ENCODE measurements at regions not wholly inside any gene's neighbourhood (a gene's known extent, or its start where the extent isn't known, plus 50 kb on each side); places are given as distances from the start of the nearest gene placed in this dataset.

DNA sequence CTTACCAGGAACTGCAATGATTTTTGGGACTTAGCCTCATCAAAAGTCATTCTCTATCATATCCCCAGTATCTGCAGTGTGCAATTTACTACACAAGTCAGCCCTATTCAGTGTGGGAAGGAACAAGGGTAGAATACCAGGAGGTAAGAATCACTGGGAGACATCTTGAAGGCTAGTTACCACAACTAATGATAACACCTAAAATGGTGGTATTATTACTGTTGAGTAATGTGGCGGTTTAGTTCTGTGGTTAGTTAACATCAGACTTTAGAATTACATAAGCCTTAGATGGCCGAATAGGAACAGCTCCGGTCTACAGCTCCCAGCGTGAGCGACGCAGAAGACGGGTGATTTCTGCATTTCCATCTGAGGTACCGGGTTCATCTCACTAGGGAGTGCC is 567.9 kb upstream of the CDH11 start:
- DNase-seq (no peak), ATAC-seq (ENCODE audit: low FRiP score) (no peak)
- 97 to 98% methylated on average over 7 to 8 of the region's 8 CpGs for WGBS, 2 donors
- peaks cover 0 to 2% of the 10 kb centered on the region in 2 donors for H3K27me3 ChIP-seq (ENCODE audit: control insufficient read depth in 1 of 2, insufficient read depth in 2 of 2, low read length in 1 of 2)
- intact Hi-C loops (cut with DNase I): no loop called here
- peaks cover 2% of the 10 kb centered on the region for H3K9me3 ChIP-seq (ENCODE audit: control insufficient read depth, low read length)
- no peak overlapping the region for H3K4me3 ChIP-seq (ENCODE audit: low read length in 2 of 2)
- H3K27ac ChIP-seq (ENCODE audit: low read depth in 1 of 2, low read length in 2 of 2): no peak overlapping the region
- H3K4me1 ChIP-seq (ENCODE audit: control insufficient read depth in 1 of 2, insufficient read depth in 2 of 2, low read length in 2 of 2): no peaks in the 10 kb centered on the region
- H3K36me3 ChIP-seq (ENCODE audit: control insufficient read depth in 1 of 2, insufficient read depth in 2 of 2, low read length in 1 of 2): no peaks in the 10 kb centered on the region

DNA sequence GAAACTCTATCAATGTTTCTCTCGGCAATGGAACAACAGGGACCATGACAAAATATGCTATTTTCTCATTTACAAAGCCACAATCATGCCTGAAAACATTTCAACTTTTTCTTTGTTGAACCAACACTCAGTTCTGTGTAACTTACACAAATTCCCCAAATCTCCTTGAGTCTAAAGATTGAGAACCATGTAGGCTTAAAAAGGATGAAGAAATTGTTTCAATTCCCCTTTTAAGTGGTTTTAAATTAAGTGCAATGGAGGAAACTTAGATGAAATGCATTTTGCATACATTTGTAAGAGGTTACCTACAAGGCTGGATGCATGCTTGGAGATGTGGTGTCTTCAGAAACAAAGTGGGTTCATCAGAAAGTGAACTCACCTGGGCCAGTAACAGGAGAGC is 566.4 kb upstream of the CDH11 start:
- no peak for ATAC-seq (ENCODE audit: low FRiP score)
- peaks cover 2% of the 10 kb centered on the region for H3K9me3 ChIP-seq (ENCODE audit: control insufficient read depth, low read length)
- peaks cover 0 to 2% of the 10 kb centered on the region in 2 donors for H3K27me3 ChIP-seq (ENCODE audit: control insufficient read depth in 1 of 2, insufficient read depth in 2 of 2, low read length in 1 of 2)
- intact Hi-C loops (cut with DNase I): no loop called here
- DNase-seq: no peak
- no peaks in the 10 kb centered on the region for H3K4me1 ChIP-seq (ENCODE audit: control insufficient read depth in 1 of 2, insufficient read depth in 2 of 2, low read length in 2 of 2)
- H3K27ac ChIP-seq (ENCODE audit: low read depth in 1 of 2, low read length in 2 of 2): no peak overlapping the region
- no peak overlapping the region for H3K4me3 ChIP-seq (ENCODE audit: low read length in 2 of 2)
- WGBS, 2 donors: 91 to 95% methylated on average over 1 of the region's 1 CpG
- H3K36me3 ChIP-seq (ENCODE audit: control insufficient read depth in 1 of 2, insufficient read depth in 2 of 2, low read length in 1 of 2): no peaks in the 10 kb centered on the region

- no peak overlapping the region for H3K4me3 ChIP-seq (ENCODE audit: low read length in 2 of 2)
- H3K27me3 ChIP-seq (ENCODE audit: control insufficient read depth in 1 of 2, insufficient read depth in 2 of 2, low read length in 1 of 2): peaks cover 0 to 2% of the 10 kb centered on the region in 2 donors
- peaks cover 2% of the 10 kb centered on the region for H3K9me3 ChIP-seq (ENCODE audit: control insufficient read depth, low read length)
- intact Hi-C loops (cut with DNase I): no loop called here
- H3K36me3 ChIP-seq (ENCODE audit: control insufficient read depth in 1 of 2, insufficient read depth in 2 of 2, low read length in 1 of 2): no peaks in the 10 kb centered on the region
- ATAC-seq (ENCODE audit: low FRiP score) (no peak), DNase-seq (no peak)
- H3K4me1 ChIP-seq (ENCODE audit: control insufficient read depth in 1 of 2, insufficient read depth in 2 of 2, low read length in 2 of 2): no peaks in the 10 kb centered on the region
- no peak overlapping the region for H3K27ac ChIP-seq (ENCODE audit: low read depth in 1 of 2, low read length in 2 of 2)
Observed at GRCh38 chr16:65684230-65684629, 562.4 kb upstream of the CDH11 start.

DNA sequence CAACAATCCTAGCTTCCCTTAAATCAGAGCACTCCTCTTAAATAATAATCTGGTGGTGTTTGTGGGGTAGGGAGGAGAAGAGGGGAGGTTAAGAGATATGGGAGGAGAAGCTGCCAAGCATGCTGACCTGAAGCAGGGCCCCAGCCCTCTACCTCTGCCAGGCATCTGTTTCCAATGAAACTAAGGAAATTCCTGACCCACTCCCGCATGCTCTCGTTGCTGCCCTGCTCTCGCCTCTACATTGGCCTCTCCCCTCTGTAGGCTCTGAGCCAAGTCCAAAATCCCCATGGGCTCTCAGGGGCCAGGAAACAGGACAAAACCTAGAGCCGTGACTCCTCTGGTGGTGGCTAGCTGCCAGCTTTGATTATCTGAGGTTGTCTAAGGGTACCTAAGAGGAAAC is 559.5 kb upstream of the CDH11 start:
- Histone ChIP-seq H3K27me3 (ENCODE audit: control insufficient read depth in 1 of 2, insufficient read depth in 2 of 2, low read length in 1 of 2) (no peaks in the 10 kb centered on the region), H3K9me3 (ENCODE audit: control insufficient read depth, low read length) (no peaks in the 10 kb centered on the region), H3K27ac (ENCODE audit: low read depth in 1 of 2, low read length in 2 of 2) (no peak overlapping the region), H3K4me1 (ENCODE audit: control insufficient read depth in 1 of 2, insufficient read depth in 2 of 2, low read length in 2 of 2) (peaks cover 0 to 2% of the 10 kb centered on the region in 2 donors), H3K36me3 (ENCODE audit: control insufficient read depth in 1 of 2, insufficient read depth in 2 of 2, low read length in 1 of 2) (no peaks in the 10 kb centered on the region), H3K4me3 (ENCODE audit: low read length in 2 of 2) (no peak overlapping the region)
- intact Hi-C loops (cut with DNase I): no loop called here
- WGBS, 2 donors: 37 to 50% methylated on average over 4 of the region's 4 CpGs
- DNase-seq: no peak
- ATAC-seq (ENCODE audit: low FRiP score): no peak

GRCh38 chr16:65679785-65680184 is 557.9 kb upstream of the CDH11 start:
- H3K27ac ChIP-seq (ENCODE audit: low read depth in 1 of 2, low read length in 2 of 2): no peak overlapping the region
- intact Hi-C loops (cut with DNase I): no loop called here
- WGBS, 2 donors: 97% methylated on average over 5 of the region's 5 CpGs
- no peaks in the 10 kb centered on the region for H3K36me3 ChIP-seq (ENCODE audit: control insufficient read depth in 1 of 2, insufficient read depth in 2 of 2, low read length in 1 of 2)
- ATAC-seq (ENCODE audit: low FRiP score) (no peak), DNase-seq (no peak)
- H3K4me1 ChIP-seq (ENCODE audit: control insufficient read depth in 1 of 2, insufficient read depth in 2 of 2, low read length in 2 of 2): peaks cover 0 to 2% of the 10 kb centered on the region in 2 donors
- H3K27me3 ChIP-seq (ENCODE audit: control insufficient read depth in 1 of 2, insufficient read depth in 2 of 2, low read length in 1 of 2): no peaks in the 10 kb centered on the region
- H3K4me3 ChIP-seq (ENCODE audit: low read length in 2 of 2): no peak overlapping the region
- no peaks in the 10 kb centered on the region for H3K9me3 ChIP-seq (ENCODE audit: control insufficient read depth, low read length)

- Histone ChIP-seq H3K9me3 (ENCODE audit: control insufficient read depth, low read length) (peaks cover 5% of the 10 kb centered on the region), H3K36me3 (ENCODE audit: control insufficient read depth in 1 of 2, insufficient read depth in 2 of 2, low read length in 1 of 2) (no peaks in the 10 kb centered on the region), H3K27ac (ENCODE audit: low read depth in 1 of 2, low read length in 2 of 2) (no peak overlapping the region), H3K4me1 (ENCODE audit: control insufficient read depth in 1 of 2, insufficient read depth in 2 of 2, low read length in 2 of 2) (peaks cover 0 to 2% of the 10 kb centered on the region in 2 donors), H3K27me3 (ENCODE audit: control insufficient read depth in 1 of 2, insufficient read depth in 2 of 2, low read length in 1 of 2) (no peaks in the 10 kb centered on the region), H3K4me3 (ENCODE audit: low read length in 2 of 2) (no peak overlapping the region)
- DNase-seq: no peak
- intact Hi-C loops (cut with DNase I): no loop called here
- no peak for ATAC-seq (ENCODE audit: low FRiP score)
- WGBS, 2 donors: 52 to 56% methylated on average over 1 of the region's 1 CpG
Observed at GRCh38 chr16:65675161-65675560, 553.3 kb upstream of the CDH11 start.

- Histone ChIP-seq H3K36me3 (ENCODE audit: control insufficient read depth in 1 of 2, insufficient read depth in 2 of 2, low read length in 1 of 2) (no peaks in the 10 kb centered on the region), H3K27ac (ENCODE audit: low read depth in 1 of 2, low read length in 2 of 2) (no peak overlapping the region), H3K9me3 (ENCODE audit: control insufficient read depth, low read length) (peaks cover 5% of the 10 kb centered on the region), H3K4me1 (ENCODE audit: control insufficient read depth in 1 of 2, insufficient read depth in 2 of 2, low read length in 2 of 2) (peaks cover 0 to 2% of the 10 kb centered on the region in 2 donors), H3K27me3 (ENCODE audit: control insufficient read depth in 1 of 2, insufficient read depth in 2 of 2, low read length in 1 of 2) (no peaks in the 10 kb centered on the region), H3K4me3 (ENCODE audit: low read length in 2 of 2) (no peak overlapping the region)
- no peak for DNase-seq
- WGBS, 2 donors: 35 to 43% methylated on average over 3 of the region's 3 CpGs
- no peak for ATAC-seq (ENCODE audit: low FRiP score)
- intact Hi-C loops (cut with DNase I): no loop called here
Observed at GRCh38 chr16:65672960-65673359, 551.1 kb upstream of the CDH11 start.

- intact Hi-C loops (cut with DNase I): no loop called here
- Histone ChIP-seq H3K4me3 (ENCODE audit: low read length in 2 of 2) (no peak overlapping the region), H3K36me3 (ENCODE audit: control insufficient read depth in 1 of 2, insufficient read depth in 2 of 2, low read length in 1 of 2) (no peaks in the 10 kb centered on the region), H3K27me3 (ENCODE audit: control insufficient read depth in 1 of 2, insufficient read depth in 2 of 2, low read length in 1 of 2) (no peaks in the 10 kb centered on the region), H3K9me3 (ENCODE audit: control insufficient read depth, low read length) (peaks cover 5% of the 10 kb centered on the region), H3K4me1 (ENCODE audit: control insufficient read depth in 1 of 2, insufficient read depth in 2 of 2, low read length in 2 of 2) (no peaks in the 10 kb centered on the region), H3K27ac (ENCODE audit: low read depth in 1 of 2, low read length in 2 of 2) (no peak overlapping the region)
- ATAC-seq (ENCODE audit: low FRiP score) (no peak), DNase-seq (no peak)
- WGBS, 2 donors: 83 to 85% methylated on average over 4 of the region's 4 CpGs
Observed at GRCh38 chr16:65671071-65671470, 549.2 kb upstream of the CDH11 start.

DNA sequence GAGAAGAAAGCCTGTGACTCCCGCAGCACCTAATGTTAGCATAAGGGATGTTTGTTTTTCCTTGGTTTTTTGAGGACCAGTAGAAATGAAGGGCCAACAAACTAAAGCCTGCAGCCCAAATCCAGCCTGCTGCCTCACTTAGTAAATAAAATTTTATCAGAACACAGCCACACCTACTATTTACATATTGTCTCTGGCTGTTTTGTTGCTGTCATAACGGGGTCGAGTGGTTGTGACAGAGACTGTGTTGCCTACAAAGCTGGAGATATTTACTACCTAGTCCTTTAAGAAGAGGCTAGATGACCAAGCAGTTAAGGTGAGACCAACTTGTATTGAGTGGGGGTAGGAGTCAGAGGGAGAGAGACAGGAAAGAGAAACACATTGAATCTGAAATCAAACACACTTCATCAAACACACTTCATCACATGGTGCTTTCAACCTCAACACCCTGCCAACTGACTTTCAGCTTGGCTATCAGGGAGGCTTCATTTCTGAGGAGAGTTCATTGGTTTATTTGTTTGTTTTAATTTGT is 546.3 kb upstream of the CDH11 start:
- Histone ChIP-seq H3K4me3 (ENCODE audit: low read length in 2 of 2) (no peak overlapping the region), H3K4me1 (ENCODE audit: control insufficient read depth in 1 of 2, insufficient read depth in 2 of 2, low read length in 2 of 2) (no peaks in the 10 kb centered on the region), H3K36me3 (ENCODE audit: control insufficient read depth in 1 of 2, insufficient read depth in 2 of 2, low read length in 1 of 2) (no peaks in the 10 kb centered on the region), H3K27me3 (ENCODE audit: control insufficient read depth in 1 of 2, insufficient read depth in 2 of 2, low read length in 1 of 2) (no peaks in the 10 kb centered on the region), H3K9me3 (ENCODE audit: control insufficient read depth, low read length) (peaks cover 5% of the 10 kb centered on the region), H3K27ac (ENCODE audit: low read depth in 1 of 2, low read length in 2 of 2) (no peak overlapping the region)
- intact Hi-C loops (cut with DNase I): no loop called here
- WGBS, 2 donors: 92 to 95% methylated on average over 3 of the region's 3 CpGs
- DNase-seq (no peak), ATAC-seq (ENCODE audit: low FRiP score) (no peak)
